ENCODE measurements at regions not wholly inside any gene's neighbourhood (a gene's known extent, or its start where the extent isn't known, plus 50 kb on each side); places are given as distances from the start of the nearest gene placed in this dataset.
"Not testable (repeated sequence)": the region's sequence is repeated elsewhere in the genome, so short reads cannot be mapped to it uniquely, and the experiment has no call there.

GRCh38 chr6:144659202-144660182 is 374.4 kb downstream of the UTRN start:
- no peak for FAIRE-seq

GRCh38 chr6:144660561-144661115 is 375.5 kb downstream of the UTRN start:
- no peak for FAIRE-seq

GRCh38 chr6:144661116-144661806 is 376.1 kb downstream of the UTRN start:
- FAIRE-seq = no peak

DNA sequence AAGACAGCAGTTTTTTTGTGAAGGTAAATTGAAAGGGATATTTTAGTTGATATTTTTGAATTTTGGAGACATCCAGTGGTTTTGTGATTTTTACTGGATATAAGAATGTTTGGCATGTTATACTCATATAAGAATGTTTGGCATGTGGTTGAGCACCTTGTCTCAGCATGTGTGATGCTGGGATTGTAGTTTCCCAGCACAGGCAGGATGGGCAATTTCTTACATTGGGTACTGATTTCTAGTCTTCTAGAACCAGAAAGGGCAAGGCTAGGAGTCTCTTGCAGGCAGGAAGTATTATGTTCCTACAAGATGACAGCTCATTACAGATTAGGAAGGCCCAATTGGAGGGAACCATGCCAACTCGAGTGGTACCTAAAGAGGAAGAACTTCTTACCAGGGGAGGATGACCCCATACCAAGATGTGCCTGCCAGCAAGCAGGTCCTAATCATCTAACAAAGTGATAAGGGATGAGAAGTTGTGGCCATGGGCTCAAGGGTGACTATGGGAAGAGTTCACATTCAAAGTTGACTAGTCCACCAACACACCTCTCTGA is 377.8 kb downstream of the UTRN start:
- FAIRE-seq = no peak

DNA sequence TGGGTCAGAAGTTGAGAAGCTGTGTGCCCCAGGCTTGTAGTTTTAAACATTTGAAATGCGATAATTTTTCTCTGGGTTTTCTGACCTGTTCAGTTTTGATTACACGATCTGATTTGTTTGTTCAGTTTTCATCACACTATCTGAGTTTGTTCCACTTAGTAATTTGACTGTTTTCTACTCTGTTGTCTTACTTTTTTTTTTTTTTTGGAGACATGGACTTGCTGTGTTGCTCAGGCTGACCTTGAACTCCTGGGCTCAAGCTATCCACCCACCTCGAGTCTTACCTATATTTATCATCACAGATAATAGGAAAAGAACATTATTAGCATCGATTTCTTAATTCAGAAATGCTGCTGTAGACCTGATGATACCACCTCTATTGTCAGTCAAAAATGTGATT is 379.1 kb downstream of the UTRN start:
- FAIRE-seq = no peak

GRCh38 chr6:144664947-144665346 is 379.8 kb downstream of the UTRN start:
- peak; percentile 14 for FAIRE-seq

- no peak for FAIRE-seq
These were observed 380.9 kb downstream of the UTRN start for GRCh38 chr6:144665932-144666450.

- FAIRE-seq = no peak
These were observed 381.6 kb downstream of the UTRN start for GRCh38 chr6:144666781-144667180.

GRCh38 chr6:144667532-144668503 is 382.7 kb downstream of the UTRN start:
- FAIRE-seq = no peak

GRCh38 chr6:144670259-144670658 is 385.1 kb downstream of the UTRN start:
- FAIRE-seq = not testable (repeated sequence)

DNA sequence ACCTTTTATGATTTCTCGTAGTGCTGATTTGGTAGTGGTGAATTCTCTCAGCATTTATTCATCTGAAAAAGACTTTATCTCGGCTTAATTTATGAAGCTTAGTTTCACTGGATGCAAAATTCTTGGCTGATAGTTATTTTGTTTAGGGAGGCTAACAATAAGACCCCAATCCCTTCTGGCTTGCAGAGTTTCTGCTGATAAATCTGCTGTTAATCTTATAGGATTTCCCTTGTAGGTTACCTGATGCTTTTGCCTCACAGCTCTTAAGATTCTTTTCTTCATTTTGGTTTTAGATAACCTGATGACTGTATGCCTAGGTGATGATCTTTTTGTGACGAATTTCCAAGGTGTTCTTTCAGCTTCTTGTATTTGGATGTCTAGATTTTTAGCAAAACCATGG is 388.7 kb downstream of the UTRN start:
- no peak for FAIRE-seq

- no peak for FAIRE-seq
These were observed 390.2 kb downstream of the UTRN start for GRCh38 chr6:144675231-144675861.

- FAIRE-seq = not testable (repeated sequence)
These were observed 391.2 kb downstream of the UTRN start for GRCh38 chr6:144676310-144676709.

DNA sequence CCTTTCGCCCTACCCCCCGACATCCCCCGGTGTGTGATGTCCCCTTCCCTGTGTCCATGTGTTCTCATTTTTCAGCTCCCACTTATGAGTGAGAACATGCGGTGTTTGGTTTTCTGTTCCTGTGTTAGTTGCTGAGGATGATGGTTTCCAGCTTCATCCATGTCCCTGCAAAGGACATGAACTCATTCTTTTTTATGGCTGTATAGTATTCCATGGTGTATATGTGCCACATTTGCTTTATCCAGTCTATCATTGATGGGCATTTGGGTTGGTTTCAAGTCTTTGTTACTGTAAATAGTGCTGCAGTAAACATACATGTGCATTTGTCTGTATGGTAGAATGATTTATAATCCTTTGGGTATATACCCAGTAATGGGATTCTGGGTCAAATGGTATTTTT is 392.1 kb downstream of the UTRN start:
- FAIRE-seq = not testable (repeated sequence)

DNA sequence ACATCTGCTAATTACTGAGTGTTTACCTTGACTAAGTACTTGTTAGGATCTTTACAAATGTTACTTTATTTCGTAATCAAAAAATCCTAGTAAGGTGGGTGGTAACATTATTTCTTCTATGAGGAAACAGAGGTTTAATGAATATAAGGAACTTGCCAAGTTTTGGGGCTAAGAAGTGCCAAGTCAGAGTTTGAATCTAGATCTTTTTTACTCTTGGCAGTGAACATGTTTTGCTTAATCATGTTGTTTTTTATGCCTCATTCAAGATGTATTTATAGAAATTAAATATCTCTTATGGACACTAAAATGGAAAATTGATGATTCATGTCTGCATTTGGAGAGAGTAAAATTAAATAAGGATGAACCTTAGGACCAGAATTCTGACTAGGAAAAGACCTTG is 393.7 kb downstream of the UTRN start:
- FAIRE-seq = no peak

- FAIRE-seq = no peak
These were observed 396.2 kb downstream of the UTRN start for GRCh38 chr6:144681334-144681733.

- FAIRE-seq = no peak
These were observed 398.3 kb downstream of the UTRN start for GRCh38 chr6:144683216-144684070.

DNA sequence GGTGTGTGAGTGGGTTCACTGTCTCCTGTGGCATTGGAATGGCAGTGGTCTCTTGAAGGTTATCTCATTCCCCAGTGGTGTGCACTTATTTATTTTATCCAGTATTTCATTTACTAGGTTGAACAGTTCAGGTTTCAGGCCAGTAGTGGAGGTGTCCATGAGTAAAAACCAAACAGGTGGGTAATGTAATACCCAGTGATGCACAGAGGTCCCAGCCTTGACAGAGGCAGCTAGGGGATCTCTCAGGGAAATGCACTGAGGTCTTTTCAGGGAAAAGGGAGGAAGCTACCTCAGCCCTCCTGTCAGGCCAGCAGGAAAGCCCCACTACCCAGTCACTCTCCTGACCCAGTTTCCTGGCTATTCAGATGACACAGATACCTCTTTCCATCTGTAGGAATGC is 403.6 kb downstream of the UTRN start:
- no peak for FAIRE-seq

DNA sequence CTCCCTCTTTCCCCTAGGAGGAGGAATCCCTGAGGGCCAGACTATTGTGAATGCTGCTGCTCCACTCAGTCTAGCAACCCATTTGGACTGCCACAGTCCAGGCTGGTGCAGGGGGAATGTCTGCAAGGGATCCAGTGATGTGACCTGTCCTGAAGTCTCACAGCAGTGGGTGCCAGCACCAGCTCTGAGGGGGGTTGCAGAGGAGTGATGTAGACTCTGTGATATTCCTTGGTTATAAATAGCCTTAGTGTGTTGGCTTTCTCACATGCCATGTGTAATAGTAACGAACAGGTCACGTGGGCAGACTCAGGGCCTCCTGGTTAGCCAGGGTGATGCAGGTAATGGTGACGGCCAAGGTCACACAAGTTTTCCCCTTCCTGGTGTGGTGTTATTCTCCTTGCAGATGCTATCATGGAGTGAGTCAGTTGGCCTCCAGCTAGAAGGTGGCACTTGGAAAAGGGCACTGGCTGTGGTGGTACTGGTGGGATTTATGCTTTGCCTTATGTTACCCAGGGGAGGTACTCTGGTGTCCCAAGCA is 404.4 kb downstream of the UTRN start:
- no peak for FAIRE-seq

DNA sequence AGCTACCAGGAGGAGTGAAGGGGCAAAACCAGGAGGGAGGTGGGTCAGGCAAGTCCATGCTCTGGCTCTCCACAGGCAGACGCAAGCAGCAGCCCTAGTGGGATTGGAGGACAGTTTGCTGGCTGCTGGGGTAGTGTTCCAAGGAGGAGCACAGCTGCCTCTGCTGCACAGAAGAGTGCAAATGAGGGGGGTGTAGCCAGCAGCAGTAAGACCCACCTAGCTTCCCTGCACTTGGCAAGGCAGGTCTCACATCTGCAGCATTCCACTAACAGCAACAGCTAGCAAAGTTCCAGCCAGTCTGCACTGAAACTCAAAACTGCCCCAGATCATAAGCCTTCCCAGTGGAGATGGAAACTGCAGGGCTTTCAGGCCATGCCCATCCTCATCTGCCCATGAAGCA is 405.0 kb downstream of the UTRN start:
- no peak for FAIRE-seq

Data from colon (tissue), 2 donors.